NCI-H510A (cell line): ENCODE measurements at regions not wholly inside any gene's neighbourhood (a gene's known extent, or its start where the extent isn't known, plus 50 kb on each side); places are given as distances from the start of the nearest gene placed in this dataset.

Source experiments
- DNase-seq: peaks from one replicate; lab custom pipeline; 2025; lab: John Stamatoyannopoulos, UW

DNA sequence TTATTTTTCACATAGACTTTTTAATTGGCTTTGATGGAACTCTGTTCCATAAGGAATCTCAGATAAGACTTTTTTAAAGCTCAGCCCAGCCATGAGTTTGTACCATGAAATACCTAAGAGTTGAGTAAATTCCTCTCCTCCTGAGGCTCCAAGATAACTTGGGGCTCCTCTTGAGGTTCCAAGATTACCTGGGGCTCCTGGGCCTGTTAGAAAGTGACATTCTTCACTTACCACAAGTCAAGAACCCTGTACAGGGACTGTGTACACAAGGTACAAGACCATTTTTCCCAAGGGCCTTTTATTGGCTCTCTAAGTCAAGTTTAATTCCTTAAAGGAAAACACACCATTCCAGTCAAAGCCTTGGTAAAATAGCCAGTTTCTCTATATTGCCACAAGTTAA lies 111.3 kb upstream of the PRR20G start:
- no peak for DNase-seq

GRCh38 chr3:127396473-127396872 lies 108.6 kb upstream of the PRR20G start:
- DNase-seq: no peak

DNA sequence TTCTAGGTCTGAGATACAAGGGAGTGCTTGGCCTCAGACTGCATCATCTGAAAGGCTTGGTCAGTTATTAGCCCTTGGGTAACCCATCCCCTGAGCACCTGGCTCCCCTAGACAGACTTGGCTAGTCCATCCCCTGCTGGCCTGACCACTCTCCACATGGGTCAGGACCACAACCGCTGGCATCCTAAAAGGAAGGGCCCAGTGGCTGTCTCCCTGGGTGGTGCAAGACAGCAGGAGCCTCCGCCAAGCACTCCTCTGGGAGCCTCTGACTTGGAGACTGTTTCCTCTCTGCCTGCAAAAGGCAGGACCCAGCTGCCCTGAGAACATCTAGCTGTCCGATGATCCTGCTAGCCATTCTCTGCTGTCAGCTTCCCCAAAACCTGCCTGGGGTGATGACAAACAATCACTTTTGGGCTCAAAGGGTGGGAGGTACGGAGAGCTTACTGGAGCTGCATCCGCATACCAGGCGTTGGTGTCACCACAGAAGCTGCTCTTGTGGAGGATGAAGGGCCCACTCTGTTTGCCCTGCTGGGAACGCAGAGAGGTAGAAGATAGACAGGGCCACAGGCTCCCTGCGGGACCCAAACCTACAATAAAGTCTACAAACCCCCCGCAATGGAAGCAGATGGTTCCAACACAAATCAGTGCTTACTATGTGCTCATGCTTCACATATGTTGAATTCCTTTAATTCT lies 108.0 kb upstream of the PRR20G start:
- DNase-seq: no peak

GRCh38 chr3:127394984-127395662 lies 107.3 kb upstream of the PRR20G start:
- no peak for DNase-seq

- no peak for DNase-seq
Measured at GRCh38 chr3:127394031-127394430, 106.2 kb upstream of the PRR20G start.

DNA sequence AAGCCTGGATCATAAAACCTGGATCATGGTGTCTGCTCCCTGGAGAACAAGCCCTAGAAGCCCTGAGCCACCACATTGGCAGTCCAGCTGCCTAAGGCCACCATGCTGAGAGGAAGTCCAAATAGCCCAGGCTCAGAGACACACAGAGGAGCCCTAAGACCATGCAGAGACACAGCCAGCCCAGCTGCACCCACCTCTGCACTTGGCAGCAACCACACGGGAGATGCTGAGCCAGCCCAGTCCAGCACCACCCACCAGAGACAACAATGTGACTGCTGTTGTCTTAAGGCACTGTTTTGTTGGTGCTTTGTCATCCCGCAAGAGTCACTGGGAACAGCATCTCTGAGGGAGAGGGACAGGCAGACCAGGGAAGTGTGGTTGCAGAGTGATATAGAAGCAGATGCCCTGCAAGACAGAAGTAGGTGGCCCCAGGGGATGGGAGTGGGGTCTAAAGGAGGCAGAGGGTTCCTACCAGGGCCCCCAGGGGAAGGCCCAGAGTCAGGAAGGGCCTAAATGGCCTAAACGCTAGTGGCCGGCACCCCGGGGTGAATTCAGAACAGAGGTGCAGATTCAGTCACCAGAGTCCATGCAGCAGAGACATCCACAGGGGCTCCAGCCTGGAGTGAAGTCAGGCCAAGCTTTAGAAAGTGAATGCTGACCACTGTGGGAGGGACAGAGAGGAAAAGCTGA lies 105.4 kb upstream of the PRR20G start:
- DNase-seq: no peak

DNA sequence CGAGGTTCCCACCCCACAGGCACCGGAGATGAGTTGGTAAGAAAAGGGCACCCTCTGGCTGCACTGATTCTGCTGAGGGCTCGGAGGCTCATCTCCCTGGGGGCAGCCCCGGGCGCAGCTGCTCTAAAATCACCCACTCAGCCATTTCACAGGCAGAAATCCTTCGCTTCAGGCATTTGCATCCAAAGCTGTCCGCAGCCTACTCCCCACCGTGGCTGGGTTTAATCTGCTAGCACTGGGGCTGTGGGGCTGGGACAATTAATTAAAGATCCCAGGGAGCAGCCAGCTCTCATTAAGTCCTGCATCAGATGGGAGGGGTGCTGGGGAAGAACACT lies 104.3 kb upstream of the PRR20G start:
- no peak for DNase-seq

DNA sequence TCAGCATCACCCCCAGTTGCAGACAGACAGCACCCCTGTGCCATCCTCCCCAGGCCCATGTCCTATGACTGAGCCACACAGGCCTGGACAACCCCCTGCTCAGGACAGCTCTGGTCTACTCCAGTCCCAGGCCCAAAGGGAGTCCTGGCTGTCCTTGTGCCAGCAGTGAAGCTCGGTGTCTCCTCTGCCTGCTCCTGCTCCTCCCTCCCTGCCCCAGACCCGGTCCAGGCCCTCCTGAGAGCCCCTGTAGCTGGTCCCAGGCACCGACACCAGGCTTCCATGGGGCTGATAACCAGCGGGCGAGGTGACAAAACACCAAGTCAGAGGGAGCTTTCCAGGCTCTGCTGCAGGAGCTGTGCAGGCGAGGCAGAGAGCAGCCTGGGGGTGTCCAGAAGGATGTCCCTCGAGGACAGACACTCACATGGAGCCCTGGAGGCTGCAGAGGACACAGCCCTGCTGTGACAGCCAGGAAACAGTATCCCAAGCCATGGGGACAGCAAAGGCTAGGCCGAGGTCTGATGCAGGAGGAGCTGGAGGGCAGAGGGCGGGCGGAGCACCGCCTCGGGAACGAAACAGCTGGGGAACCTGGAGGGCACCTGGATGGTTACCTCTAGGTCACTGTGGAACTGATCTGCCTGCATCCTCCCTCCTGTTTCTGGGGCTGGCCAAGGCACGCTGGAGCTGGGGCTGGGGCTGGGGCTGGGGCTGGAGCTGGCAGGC lies 103.8 kb upstream of the PRR20G start:
- no peak for DNase-seq

DNA sequence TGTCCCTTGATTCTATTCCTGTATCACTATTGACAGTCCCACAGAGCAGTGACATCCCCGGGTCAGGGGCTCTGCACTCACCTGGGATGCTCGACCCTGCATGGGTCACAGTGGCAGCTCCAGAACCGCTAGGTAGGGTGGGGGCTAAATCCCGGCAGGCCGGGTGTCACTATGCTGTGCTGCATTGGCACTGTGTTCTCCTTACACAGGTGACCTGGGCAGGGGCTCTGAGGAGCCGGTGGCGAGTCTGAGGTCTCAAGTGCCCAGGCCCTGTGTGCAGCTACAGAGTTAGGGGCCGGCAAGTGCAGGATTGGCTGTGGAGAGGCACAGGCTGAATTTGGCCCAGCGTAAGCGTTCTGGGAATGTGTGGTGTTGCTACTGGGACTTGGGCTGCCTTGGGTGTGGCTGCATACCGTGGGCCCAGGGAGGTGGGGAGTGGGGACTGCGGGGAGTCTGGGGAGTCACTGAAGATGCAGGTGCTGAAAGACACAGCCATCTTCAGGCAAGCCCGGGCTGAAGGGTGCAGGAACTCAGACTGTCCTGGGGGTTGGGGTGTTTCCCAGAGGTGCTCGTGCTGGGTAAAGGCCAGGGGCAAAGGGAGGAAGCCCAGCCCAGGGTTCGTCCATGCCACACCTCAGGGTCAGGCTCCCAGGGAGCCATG lies 102.6 kb upstream of the PRR20G start:
- DNase-seq: no peak

- no peak for DNase-seq
Measured at GRCh38 chr3:127389913-127390312, 102.1 kb upstream of the PRR20G start.

DNA sequence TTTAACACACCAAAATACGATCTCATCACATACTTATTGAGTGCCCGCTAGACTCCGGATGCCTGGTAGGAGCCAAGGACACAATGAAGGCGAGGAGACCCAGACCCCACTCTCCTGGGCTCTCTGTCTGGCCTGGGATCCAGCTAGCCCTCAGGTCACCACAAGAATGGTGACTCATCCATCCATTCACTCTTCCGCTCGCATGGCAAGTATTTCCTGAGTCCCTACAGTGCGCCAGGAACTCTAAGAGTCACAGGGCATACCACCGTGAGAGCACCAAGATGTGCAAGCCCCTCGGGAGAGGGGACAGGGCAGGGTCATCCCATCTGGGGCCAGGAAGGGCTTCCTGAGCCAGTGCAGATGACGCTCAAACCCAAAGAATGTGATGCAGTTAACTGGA lies 101.6 kb upstream of the PRR20G start:
- no peak for DNase-seq

DNA sequence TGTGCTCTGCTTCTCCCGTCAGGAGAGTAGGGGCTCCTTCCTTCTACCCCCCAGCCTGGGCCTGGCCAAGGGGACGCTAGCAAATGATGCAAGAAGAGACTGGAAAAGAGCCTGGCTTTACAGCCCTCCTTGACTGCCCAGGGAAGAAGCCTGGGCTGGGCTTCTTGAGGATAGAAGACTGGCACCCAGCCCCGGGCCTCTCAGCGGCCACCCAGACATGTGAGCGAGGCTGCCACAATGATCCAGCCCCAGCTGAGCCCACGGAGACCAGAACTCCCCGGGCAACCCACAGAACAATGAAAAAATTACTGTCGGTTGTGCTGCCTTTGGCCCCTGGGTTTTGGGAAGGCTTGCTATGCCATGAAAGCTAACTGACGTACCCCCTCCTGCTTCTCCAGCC lies 100.6 kb upstream of the PRR20G start:
- no peak for DNase-seq

GRCh38 chr3:127387556-127388153 lies 99.8 kb upstream of the PRR20G start:
- DNase-seq: no peak

DNA sequence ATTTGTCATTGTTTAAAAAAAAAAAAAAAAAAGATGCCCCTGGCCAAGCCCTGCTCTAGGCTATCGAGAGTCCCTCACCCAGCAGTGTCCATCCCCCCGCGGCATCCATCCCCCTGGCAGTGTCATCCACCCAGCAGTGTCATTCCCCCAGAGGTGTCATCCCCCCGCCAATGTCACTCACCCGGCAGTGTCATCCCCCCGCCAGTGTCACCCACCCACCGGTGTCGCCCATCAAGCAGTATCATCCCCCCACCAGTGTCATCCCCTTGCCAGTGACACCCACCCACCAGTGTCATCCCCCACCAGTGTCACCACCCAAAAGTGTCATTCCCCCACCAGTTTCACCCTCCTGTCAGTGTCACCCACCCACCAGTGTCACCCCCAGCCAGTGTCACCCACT lies 99.3 kb upstream of the PRR20G start:
- no peak for DNase-seq

DNA sequence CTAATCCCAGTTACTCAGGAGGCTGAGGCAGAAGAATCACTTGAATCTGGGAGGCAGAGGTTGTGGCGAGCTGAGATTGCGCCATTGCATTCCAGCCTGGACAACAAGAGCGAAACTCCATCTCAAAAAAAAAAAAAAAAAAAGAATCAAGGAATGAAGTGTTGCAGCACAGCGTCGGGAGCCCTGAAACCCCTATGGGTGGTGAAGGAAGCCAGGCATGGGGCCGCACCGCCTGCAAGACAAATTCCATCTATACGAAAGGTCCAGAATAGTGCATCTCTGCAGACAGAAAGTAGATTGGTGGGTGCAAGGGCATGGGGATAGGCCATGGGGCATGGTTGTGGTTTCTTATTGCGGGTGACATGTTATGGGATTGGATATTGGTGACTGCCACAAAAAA lies 98.6 kb upstream of the PRR20G start:
- no peak for DNase-seq

DNA sequence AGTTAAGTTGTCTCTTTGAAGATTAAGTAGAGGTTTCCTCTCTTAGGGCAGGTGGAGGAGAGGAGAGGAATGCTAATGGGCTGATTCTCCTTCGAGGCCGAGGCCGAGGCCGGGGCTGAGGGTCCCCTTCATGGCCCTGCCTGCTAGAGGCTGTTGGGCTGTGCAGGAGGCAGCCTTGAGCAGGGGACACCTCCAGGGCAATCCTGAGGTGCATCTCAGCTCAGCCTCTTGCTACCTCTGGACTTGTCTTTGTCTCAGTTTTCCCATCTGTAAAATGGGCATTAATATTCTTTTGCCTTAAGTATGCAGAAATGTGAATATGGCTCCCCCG lies 97.7 kb upstream of the PRR20G start:
- DNase-seq: no peak

DNA sequence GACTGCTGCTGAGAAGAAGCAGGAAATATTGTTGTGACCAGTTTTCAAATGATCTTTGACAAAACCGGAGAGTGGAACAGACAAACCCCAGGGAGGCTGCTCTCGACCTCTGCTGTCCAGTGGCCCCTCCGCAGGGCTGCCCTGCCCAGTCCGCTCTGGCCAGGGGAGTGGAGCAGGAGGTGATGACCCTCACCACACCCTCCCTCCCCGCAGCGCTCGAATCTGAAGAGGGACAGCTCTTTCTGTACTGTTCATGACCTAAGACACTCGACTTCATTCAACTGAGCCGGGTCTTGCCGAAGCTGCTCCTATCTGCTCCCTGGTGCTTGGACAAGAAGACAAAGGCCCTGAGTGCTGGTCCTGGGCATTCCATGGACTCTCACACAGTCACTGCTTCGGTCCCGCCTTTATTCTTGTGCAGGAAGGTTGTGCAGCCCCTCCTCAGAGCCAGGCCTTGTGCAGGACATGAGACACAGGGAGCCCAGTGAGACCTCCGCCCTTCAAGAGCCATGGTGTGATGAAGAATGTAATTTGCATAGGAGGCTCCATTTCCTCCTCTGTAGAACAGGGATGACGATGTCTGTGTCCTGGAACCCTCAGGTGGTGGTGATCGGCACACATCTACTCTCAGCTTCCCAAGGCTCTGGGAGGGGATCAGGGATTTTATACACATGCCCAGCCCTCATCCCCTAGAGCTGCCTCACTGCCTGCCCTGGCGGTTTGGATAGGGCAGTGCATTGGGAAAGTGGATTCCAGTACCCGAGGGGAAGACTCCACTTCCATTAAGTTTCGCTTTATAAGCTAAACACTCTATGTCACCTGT lies 97.1 kb upstream of the PRR20G start:
- no peak for DNase-seq

DNA sequence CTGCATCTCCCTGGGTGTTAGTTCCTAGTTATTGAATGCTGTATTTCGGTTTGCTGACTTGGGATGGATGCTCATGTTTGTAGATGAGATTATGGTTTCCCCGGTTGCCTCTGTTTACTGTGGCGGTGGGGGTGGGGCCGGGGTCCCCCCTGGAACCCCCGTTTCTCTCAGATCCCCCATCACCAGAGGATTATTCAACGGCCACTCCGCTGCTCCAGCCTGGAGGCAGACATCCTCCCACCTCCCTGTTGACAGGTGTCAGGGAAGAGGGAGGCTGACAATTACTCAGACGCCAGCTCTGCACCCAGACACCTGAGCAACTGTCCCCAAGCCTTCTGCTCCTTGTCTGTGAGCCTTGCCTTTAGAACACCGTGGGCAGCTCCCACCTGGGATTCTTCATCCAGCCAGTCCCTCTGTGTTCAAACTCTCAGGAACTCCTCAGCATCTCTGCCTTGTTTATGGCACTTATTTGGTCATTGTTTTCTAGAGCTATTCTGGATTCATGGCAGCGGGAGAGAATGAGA lies 95.9 kb upstream of the PRR20G start:
- no peak for DNase-seq

- no peak for DNase-seq
Measured at GRCh38 chr3:127377801-127378655, 90.2 kb upstream of the PRR20G start.
